Colonic mucosa (tissue), 4 donors: ENCODE measurements at regions not wholly inside any gene's neighbourhood (a gene's known extent, or its start where the extent isn't known, plus 50 kb on each side); places are given as distances from the start of the nearest gene placed in this dataset.

Experiments
- DNase-seq: peaks from one replicate; pipeline ENCODE4 v3.0.0-alpha.2; 2020
- H3K27ac ChIP-seq: fragments of 200-600 bp; one replicate; pipeline ENCODE4 v1.8.0; 2021
- H3K27me3 ChIP-seq: fragments of 200-600 bp; one replicate; pipeline ENCODE4 v1.8.0; 2021
- H3K36me3 ChIP-seq: fragments of 200-600 bp; one replicate; pipeline ENCODE4 v1.8.0; 2021
- H3K4me1 ChIP-seq: fragments of 200-600 bp; one replicate; pipeline ENCODE4 v1.8.0; 2021; ENCODE audit warnings: mild to moderate bottlenecking
- H3K4me3 ChIP-seq: fragments of 200-600 bp; one replicate; pipeline ENCODE4 v1.8.0; 2021
- H3K9ac ChIP-seq, 2 donors: one replicate each; pipeline ENCODE4 v1.7.0; 2013; ENCODE audit warnings: control low read depth in 2 of 2, low read depth in 2 of 2, low read length in 2 of 2
- H3K9me3 ChIP-seq: fragments of 200-600 bp; one replicate; pipeline ENCODE4 v1.8.0; 2021
- CTCF ChIP-seq: fragments of 200-600 bp; IDR thresholded peaks from one replicate; pipeline ENCODE4 v1.8.0; 2022; ENCODE audit warnings: antibody characterized with exemption, mild to moderate bottlenecking
- intact Hi-C: fragments of 100-400 bp; cut with DNase I; formaldehyde crosslinking; loops from one replicate; pipeline ENCODE4 v1.14.1; 2022
- donor health status: healthy.
- donor health status: DM: no; HTN: no; CAD: no.
- donor health status: DM: no; HTN: no; CAD: no.

DNA sequence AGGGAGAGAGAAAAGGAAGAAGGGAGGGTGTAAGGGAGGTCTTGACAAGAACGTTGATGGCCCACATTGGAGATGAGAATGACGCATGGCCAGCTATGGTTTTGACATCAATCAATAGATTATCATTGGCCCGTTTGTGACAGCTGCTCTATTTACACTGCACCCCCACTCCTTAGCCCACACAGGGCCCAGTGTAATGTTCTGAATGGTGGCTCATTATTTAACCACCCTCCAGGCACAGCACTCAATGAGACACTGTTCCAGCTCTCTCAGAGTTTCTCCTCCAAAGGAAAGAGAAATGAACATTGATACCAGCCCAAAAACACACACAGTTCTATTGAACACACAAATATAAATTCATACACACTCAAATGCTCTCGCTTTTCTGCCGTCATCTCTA lies 173.0 kb upstream of the IPO5 start:
- no peak for DNase-seq
- no peaks in the 10 kb centered on the region for H3K36me3 ChIP-seq
- H3K4me1 ChIP-seq = no peaks in the 10 kb centered on the region
- no peak overlapping the region for H3K4me3 ChIP-seq
- no peaks in the 10 kb centered on the region for H3K27me3 ChIP-seq
- no peak overlapping the region for H3K9ac ChIP-seq
- no peaks in the 10 kb centered on the region for H3K9me3 ChIP-seq
- TF ChIP-seq CTCF = no peak
- H3K27ac ChIP-seq = no peak overlapping the region
- intact Hi-C loops = no loop called here

DNA sequence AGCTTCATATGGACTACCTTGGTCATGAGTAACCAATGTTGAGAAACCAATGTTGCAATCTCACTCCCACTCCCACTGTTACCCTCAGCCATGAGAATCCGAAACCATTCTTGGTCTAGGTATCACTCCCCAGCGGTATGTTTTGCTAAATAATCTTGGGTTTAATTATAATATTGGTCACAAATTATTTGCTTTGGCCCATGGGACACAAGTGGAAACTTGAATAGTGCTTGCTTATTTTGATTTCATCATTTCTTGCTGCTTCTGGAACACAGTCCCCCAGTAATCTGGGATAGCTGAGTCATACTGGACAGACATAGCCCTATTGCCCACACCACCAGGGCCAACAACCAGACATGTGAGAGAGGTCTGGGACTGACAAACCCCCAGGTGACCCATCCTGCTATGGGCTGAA lies 171.6 kb upstream of the IPO5 start:
- Histone ChIP-seq H3K4me1 (no peaks in the 10 kb centered on the region), H3K9ac (no peak overlapping the region), H3K9me3 (no peaks in the 10 kb centered on the region), H3K27ac (no peak overlapping the region), H3K4me3 (no peak overlapping the region), H3K27me3 (no peaks in the 10 kb centered on the region), H3K36me3 (no peaks in the 10 kb centered on the region)
- no peak for DNase-seq
- intact Hi-C loops = no loop called here
- no peak for TF ChIP-seq CTCF

GRCh38 chr13:97786510-97786909 lies 167.0 kb upstream of the IPO5 start:
- Histone ChIP-seq H3K27ac (no peak overlapping the region), H3K9ac (no peak overlapping the region), H3K4me3 (no peak overlapping the region), H3K27me3 (no peaks in the 10 kb centered on the region), H3K36me3 (no peaks in the 10 kb centered on the region), H3K9me3 (no peaks in the 10 kb centered on the region), H3K4me1 (no peaks in the 10 kb centered on the region)
- intact Hi-C loops = no loop called here
- no peak for TF ChIP-seq CTCF
- no peak for DNase-seq

GRCh38 chr13:97797553-97797952 lies 155.9 kb upstream of the IPO5 start:
- Histone ChIP-seq H3K4me3 (no peak overlapping the region), H3K27ac (no peak overlapping the region), H3K36me3 (no peaks in the 10 kb centered on the region), H3K9me3 (no peaks in the 10 kb centered on the region), H3K4me1 (no peaks in the 10 kb centered on the region), H3K27me3 (no peaks in the 10 kb centered on the region), H3K9ac (no peak overlapping the region)
- no peak for DNase-seq
- intact Hi-C loops = no loop called here
- no peak for TF ChIP-seq CTCF

DNA sequence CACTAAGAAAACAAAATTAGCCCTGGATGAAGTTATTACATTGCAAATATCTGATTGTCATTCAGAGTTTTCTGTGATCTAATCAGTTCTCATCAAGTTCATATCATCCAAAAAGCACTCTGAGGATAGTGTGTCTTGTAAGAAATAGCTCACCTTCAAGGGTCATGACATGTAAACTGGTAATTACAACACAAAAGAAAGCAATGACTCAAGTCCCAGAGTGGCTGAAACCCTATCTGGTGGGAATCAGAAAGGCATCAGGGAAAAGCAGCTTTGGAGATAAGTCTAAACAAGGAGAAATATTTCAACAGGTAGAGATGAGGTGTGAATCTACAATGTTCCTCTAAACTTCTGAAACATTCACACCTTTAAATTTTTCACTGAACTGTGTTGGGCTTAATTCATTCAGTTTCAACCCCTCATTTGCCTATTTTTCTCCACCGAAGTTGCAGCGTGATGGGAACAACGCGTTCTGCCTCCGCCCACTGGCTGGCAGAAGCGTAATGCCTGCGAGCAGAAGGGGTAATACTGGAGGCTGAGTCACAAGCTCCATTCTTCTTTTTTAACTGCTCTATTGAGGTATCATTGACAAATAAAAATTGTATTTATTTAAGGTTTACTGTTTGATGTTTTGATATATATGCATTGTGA lies 155.2 kb upstream of the IPO5 start:
- no peak overlapping the region for H3K9ac ChIP-seq
- H3K27me3 ChIP-seq = no peaks in the 10 kb centered on the region
- H3K4me3 ChIP-seq = no peak overlapping the region
- H3K36me3 ChIP-seq = no peaks in the 10 kb centered on the region
- no peaks in the 10 kb centered on the region for H3K9me3 ChIP-seq
- DNase-seq = no peak
- no peak overlapping the region for H3K27ac ChIP-seq
- intact Hi-C loops = no loop called here
- no peaks in the 10 kb centered on the region for H3K4me1 ChIP-seq
- TF ChIP-seq CTCF = no peak
